Fibroblast of lung (primary cell): ENCODE measurements at regions not wholly inside any gene's neighbourhood (a gene's known extent, or its start where the extent isn't known, plus 50 kb on each side); places are given as distances from the start of the nearest gene placed in this dataset.
"Not testable (repeated sequence)": the region's sequence is repeated elsewhere in the genome, so short reads cannot be mapped to it uniquely, and the experiment has no call there.

Experiments used
- EZH2 ChIP-seq: IDR thresholded peaks from 2 replicates; pipeline ENCODE4 v1.5.1; 2012; ENCODE audit warnings: low read length, control low read depth, mild to moderate bottlenecking; ENCODE audit errors: missing control alignments
- TF ChIP-seq, protein P1 (sequence below), 2 donors: IDR thresholded peaks in 1 of 2; conservative IDR thresholded peaks in 1 of 2; 1 replicate in 1 of 2; 2 replicates in 1 of 2; pipeline ENCODE4 v1.5.1; 2011 to 2012; ENCODE audit warnings: low read length in 2 of 2, control low read depth in 1 of 2, inconsistent platforms in 1 of 2, low read depth in 1 of 2, mild to moderate bottlenecking in 1 of 2

DNA sequence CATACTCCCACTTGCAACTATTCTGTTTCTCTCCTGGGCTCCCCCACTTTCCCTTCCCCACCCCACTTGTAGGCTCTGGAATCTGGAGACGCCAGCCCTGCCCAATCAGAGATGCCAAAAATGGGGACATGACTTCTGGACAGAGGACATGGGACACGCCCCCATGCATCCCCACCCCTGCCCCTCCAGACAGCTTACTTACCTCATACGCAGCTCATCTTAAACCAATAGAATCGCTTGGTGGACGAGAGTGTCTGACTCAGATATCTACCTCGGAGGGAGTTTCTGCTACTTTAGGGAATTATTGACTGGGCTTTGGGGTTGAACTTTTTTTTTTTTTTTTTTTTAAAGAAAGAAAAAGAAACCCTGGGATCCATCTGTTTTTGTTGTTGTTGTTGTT is 58.4 kb downstream of the CHST2 start:
- TF ChIP-seq, protein P1, sequence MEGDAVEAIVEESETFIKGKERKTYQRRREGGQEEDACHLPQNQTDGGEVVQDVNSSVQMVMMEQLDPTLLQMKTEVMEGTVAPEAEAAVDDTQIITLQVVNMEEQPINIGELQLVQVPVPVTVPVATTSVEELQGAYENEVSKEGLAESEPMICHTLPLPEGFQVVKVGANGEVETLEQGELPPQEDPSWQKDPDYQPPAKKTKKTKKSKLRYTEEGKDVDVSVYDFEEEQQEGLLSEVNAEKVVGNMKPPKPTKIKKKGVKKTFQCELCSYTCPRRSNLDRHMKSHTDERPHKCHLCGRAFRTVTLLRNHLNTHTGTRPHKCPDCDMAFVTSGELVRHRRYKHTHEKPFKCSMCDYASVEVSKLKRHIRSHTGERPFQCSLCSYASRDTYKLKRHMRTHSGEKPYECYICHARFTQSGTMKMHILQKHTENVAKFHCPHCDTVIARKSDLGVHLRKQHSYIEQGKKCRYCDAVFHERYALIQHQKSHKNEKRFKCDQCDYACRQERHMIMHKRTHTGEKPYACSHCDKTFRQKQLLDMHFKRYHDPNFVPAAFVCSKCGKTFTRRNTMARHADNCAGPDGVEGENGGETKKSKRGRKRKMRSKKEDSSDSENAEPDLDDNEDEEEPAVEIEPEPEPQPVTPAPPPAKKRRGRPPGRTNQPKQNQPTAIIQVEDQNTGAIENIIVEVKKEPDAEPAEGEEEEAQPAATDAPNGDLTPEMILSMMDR (conservative IDR thresholded peaks at IDR 0.05 in 1 of 2, IDR thresholded peaks at IDR 0.05 in 1 of 2; ENCODE audit: low read depth in 1 of 2, low read length in 2 of 2): not testable (repeated sequence)
- TF ChIP-seq EZH2: not testable (repeated sequence)
